Kidney (tissue), 13 donors: ENCODE measurements at regions not wholly inside any gene's neighbourhood (a gene's known extent, or its start where the extent isn't known, plus 50 kb on each side); places are given as distances from the start of the nearest gene placed in this dataset.

Experiments used
- DNase-seq, 5 donors: peaks; one replicate each; pipeline ENCODE4 v3.0.0-alpha.2; 2013 to 2020
- FAIRE-seq: peaks from 2 replicates; lab custom pipeline; 2012; peaks lifted over from hg19 to GRCh38; lab: Jason Lieb, UNC
- H3K27ac ChIP-seq, 2 donors: one replicate each; pipeline ENCODE4 v1.7.0; 2013; ENCODE audit warnings: low read depth in 2 of 2, low read length in 2 of 2, inconsistent platforms in 1 of 2
- H3K27me3 ChIP-seq: one replicate; pipeline ENCODE4 v1.7.1; 2013; ENCODE audit warnings: low read length, inconsistent platforms; ENCODE audit not compliant: control insufficient read depth, insufficient read depth
- H3K36me3 ChIP-seq, 3 donors: one replicate each; pipeline versions ENCODE4 v1.7.0 to v1.7.1; 2013; ENCODE audit warnings: low read length in 3 of 3, control low read depth in 1 of 3, inconsistent platforms in 1 of 3; ENCODE audit not compliant: insufficient read depth in 3 of 3, control insufficient read depth in 2 of 3
- H3K4me1 ChIP-seq, 3 donors: one replicate each; pipeline versions ENCODE4 v1.7.0 to v1.7.1; 2013; ENCODE audit warnings: low read length in 3 of 3, inconsistent platforms in 1 of 3, low read depth in 1 of 3; ENCODE audit not compliant: control insufficient read depth in 2 of 3, insufficient read depth in 2 of 3
- H3K4me3 ChIP-seq, 3 donors: one replicate each; pipeline versions ENCODE4 v1.7.0 to v1.8.1; 2013; ENCODE audit warnings: low read length in 3 of 3, control low read depth in 1 of 3, inconsistent platforms in 1 of 3
- H3K9ac ChIP-seq, 3 donors: one replicate each; pipeline versions ENCODE4 v1.7.0 to v1.7.1; 2013; ENCODE audit warnings: low read length in 3 of 3, control low read depth in 1 of 3, inconsistent platforms in 1 of 3
- H3K9me3 ChIP-seq, 3 donors: one replicate each; pipeline versions ENCODE4 v1.7.0 to v1.7.1; 2013; ENCODE audit warnings: low read length in 3 of 3, control low read depth in 1 of 3, inconsistent platforms in 1 of 3; ENCODE audit not compliant: control insufficient read depth in 2 of 3, insufficient read depth in 1 of 3
- intact Hi-C: fragments of 100-400 bp; cut with DNase I; formaldehyde crosslinking; loops from one replicate; pipeline ENCODE4 v1.11.1; 2022
- TF ChIP-seq, protein P1 (sequence below): IDR thresholded peaks from 3 replicates; pipeline ENCODE4 v1.5.1; 2012; ENCODE audit warnings: mild to moderate bottlenecking, moderate library complexity, borderline replicate concordance; ENCODE audit not compliant: insufficient read depth; ENCODE audit errors: extremely low read depth
- donor health status: control.
- donor health status: control.
- donor health status: control.
- donor health status: control.
- donor health status: control.
- donor health status: DM: yes; HTN: yes; CAD: no.
- donor health status: Normal renal cell carcinoma (clear cell type).

DNA sequence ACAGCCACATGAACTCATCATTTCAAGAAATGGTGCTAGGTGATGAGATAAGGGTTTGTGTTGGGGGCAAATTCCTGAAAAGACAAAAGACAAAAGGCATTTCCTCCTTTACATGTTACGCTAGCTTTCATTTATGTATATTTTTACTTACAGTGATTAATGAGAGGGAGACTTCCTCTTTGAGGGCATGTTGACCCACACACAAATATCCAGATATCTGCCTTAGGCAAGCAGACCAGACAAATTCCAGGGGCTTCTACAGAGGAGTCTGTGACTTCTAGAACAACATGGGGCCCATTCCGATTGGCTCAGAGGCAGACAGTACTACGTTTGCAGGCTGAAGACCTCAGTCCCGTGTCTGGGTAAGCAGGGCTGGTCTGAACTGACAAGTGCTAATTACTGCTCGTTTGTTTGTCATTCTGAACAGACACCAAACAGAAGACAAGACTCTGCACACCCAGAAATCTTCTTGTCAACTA, 74.8 kb upstream of the ST6GAL2 start:
- Histone ChIP-seq H3K36me3 (no peaks in the 10 kb centered on the region), H3K9me3 (no peaks in the 10 kb centered on the region), H3K27me3 (no peaks in the 10 kb centered on the region), H3K9ac (no peak overlapping the region), H3K27ac (no peak overlapping the region), H3K4me3 (no peak overlapping the region), H3K4me1 (no peaks in the 10 kb centered on the region)
- no peak for FAIRE-seq
- peak in 1 of 5 donors; percentile 13 for DNase-seq
- intact Hi-C loops = no loop called here
- TF ChIP-seq, protein P1, sequence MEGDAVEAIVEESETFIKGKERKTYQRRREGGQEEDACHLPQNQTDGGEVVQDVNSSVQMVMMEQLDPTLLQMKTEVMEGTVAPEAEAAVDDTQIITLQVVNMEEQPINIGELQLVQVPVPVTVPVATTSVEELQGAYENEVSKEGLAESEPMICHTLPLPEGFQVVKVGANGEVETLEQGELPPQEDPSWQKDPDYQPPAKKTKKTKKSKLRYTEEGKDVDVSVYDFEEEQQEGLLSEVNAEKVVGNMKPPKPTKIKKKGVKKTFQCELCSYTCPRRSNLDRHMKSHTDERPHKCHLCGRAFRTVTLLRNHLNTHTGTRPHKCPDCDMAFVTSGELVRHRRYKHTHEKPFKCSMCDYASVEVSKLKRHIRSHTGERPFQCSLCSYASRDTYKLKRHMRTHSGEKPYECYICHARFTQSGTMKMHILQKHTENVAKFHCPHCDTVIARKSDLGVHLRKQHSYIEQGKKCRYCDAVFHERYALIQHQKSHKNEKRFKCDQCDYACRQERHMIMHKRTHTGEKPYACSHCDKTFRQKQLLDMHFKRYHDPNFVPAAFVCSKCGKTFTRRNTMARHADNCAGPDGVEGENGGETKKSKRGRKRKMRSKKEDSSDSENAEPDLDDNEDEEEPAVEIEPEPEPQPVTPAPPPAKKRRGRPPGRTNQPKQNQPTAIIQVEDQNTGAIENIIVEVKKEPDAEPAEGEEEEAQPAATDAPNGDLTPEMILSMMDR = no peak

DNA sequence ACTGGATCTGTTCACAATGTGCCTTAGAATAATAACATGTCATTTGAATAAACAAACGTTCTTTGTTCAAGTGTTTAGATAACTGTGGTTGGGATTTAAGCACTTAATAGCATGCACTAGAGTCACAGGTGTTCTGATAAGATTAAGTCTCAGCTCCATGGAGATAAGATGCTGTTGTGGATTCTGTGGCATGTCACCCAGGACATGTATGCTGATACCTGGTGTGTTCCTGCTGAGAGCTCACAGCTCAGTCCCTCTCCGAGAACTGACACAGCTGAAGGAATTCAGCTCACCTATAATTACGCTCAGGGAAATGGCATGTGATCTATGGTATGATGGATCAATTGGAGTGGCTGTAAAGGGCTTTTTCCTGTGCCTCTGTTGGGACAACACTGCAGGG, 75.4 kb upstream of the ST6GAL2 start:
- H3K9me3 ChIP-seq = no peaks in the 10 kb centered on the region
- intact Hi-C loops = no loop called here
- no peaks in the 10 kb centered on the region for H3K4me1 ChIP-seq
- no peak overlapping the region for H3K4me3 ChIP-seq
- no peak overlapping the region for H3K9ac ChIP-seq
- TF ChIP-seq, protein P1 = no peak
- H3K36me3 ChIP-seq = no peaks in the 10 kb centered on the region
- no peak overlapping the region for H3K27ac ChIP-seq
- FAIRE-seq (no peak), DNase-seq (no peak)
- H3K27me3 ChIP-seq = no peaks in the 10 kb centered on the region

DNA sequence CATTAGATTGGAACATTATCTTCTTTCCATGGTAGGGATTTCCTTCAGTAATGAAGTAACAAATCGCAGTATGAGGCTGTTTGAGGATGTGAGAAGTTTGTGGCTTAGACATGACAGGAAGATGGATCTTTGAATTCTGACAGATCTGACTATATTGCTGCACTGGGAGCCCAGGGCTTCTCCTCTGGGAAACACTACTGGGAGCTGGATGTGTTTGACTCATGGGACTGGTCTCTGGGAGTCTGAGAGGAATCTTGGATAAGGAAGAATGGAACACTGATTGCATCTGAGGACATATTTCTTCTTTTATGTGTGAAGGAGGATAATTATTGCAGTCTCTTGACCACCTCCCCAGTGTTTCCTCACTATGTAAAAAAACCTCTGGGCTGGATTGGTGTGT, 77.2 kb upstream of the ST6GAL2 start:
- no peak overlapping the region for H3K4me3 ChIP-seq
- no peak overlapping the region for H3K27ac ChIP-seq
- H3K27me3 ChIP-seq = no peaks in the 10 kb centered on the region
- H3K36me3 ChIP-seq = no peaks in the 10 kb centered on the region
- DNase-seq (no peak), FAIRE-seq (no peak)
- no peak overlapping the region for H3K9ac ChIP-seq
- H3K9me3 ChIP-seq = no peaks in the 10 kb centered on the region
- intact Hi-C loops = no loop called here
- TF ChIP-seq, protein P1 = no peak
- H3K4me1 ChIP-seq = no peaks in the 10 kb centered on the region

DNA sequence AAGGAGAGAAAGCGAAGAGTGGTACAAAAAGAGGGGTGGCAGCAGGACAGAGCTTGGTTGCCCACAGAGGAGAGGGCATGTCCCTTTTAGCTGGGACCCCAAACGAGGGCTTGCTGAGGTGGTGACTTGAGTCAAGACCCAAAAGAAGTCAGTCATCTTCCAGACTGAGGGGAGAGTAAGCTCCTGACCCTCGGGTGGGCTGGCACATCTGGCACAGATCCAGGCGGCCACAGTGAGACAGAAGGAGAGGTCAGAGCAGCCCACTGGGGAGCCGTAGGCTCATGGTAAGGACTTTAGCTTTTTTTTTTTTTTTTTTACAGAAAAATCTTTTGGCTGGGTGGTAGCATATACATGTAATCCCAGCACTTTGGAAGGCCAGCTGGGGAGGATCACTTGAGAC, 77.9 kb upstream of the ST6GAL2 start:
- Histone ChIP-seq H3K27ac (no peak overlapping the region), H3K36me3 (no peaks in the 10 kb centered on the region), H3K4me1 (no peaks in the 10 kb centered on the region), H3K9me3 (no peaks in the 10 kb centered on the region), H3K4me3 (no peak overlapping the region), H3K27me3 (no peaks in the 10 kb centered on the region), H3K9ac (no peak overlapping the region)
- FAIRE-seq (no peak), DNase-seq (no peak)
- TF ChIP-seq, protein P1 = no peak
- intact Hi-C loops = no loop called here
